Activated T-cell treated with anti-CD3 and anti-CD28 coated beads, Interleukin-2, amount 50 U/mL, for 1 hour (primary cell): ENCODE measurements at regions not wholly inside any gene's neighbourhood (a gene's known extent, or its start where the extent isn't known, plus 50 kb on each side); places are given as distances from the start of the nearest gene placed in this dataset.
"Not testable (repeated sequence)": the region's sequence is repeated elsewhere in the genome, so short reads cannot be mapped to it uniquely, and the experiment has no call there.

Experiments
- DNase-seq: peaks from one replicate; pipeline ENCODE4 v3.0.0-alpha.2; 2020

GRCh38 chr12:97801471-97802059, 339.0 kb downstream of the RMST start:
- no peak for DNase-seq

DNA sequence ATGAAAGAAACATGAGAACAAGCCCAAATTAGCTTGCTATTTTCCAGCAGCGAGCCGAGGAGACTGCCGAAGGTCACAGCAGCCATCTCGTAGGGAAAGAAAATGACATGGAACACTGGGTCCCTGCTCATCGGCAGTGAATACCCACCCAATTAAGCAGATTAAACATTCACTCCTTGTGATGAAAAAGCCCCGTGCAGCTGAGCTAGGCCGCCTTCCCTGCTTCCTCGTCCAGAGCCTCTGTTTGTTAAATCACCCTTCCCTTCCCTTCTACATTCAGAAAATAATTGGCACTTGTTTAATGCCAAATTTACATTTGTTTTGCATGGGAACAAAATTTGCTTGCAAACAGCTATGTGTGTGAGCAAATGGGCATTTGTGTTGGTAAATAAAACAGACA, 342.5 kb downstream of the RMST start:
- no peak for DNase-seq

- no peak for DNase-seq
Measured at GRCh38 chr12:97813301-97813700, 350.7 kb downstream of the RMST start.

DNA sequence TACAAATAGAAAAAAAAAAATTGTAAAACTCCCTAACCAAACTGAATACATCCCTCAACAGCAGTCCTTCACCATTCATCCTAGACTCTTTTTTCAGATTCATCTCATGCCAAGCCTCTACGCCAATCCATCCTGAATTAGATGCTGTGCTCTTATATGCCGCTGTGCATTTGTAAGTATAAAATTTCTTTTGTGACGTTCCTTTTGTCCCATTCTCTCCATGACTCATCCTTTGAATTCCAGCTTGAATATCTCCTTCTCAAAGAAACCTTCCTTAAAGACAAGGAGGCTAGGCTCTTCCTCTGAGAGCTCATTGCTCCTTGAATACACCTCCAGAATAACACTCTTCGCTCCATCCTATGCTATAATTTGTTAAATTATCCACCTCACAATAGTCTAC, 359.2 kb downstream of the RMST start:
- no peak for DNase-seq

DNA sequence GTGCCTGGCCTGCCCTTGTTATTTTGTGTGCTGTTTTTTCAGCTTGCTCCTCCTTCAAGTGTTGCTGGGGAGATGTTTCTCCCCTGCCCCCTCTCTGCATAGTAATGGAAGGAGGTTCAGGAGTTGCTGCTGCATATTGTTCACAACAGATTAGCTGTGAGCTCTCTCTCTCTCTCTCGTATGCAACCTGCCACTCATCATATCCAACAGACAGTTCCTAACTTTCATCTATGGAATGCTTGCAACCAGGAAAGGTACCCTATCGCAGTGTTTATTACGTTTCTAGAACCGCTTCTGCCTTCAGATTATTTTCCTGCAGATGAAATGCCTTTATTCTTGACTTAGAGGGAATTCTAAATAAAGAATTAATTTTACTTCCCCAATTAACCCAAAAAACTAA, 372.9 kb downstream of the RMST start:
- no peak for DNase-seq

DNA sequence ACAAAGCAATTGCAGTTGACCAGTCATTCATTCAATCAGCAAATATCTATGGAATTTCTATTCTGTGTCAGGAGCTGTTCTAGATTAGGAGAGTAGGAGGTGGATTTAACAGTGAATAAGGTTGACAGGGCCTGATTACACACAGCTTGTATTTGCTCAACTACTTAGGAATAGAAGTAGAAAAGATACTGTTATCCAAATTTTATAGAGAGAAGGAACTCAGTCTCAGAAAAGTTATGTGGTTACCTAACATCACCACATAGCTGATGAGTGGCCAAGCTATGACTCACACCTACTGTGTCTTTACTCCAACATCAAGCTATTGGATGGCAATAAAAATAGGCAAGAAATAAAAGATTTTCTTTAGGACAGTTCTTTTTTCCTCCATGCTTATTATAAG, 374.8 kb downstream of the RMST start:
- no peak for DNase-seq

DNA sequence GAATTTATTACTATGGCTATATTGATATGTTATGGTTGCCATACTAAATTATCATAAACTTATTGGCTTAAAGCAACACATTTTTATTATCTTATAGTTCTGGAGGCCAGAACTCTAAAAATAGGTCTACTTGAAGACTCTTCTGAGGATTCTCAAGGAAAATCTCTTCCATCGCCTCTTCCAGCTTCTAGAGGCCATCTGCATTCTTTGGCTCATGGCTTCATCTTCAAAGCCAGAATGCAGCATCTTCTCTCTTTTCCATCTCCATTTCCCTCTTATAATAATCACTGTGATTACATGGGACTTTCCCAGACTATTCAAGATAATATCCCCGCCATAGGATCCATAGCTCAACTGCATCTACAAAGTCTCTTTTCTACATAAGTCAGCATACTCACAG, 385.4 kb downstream of the RMST start:
- DNase-seq, result no peak

DNA sequence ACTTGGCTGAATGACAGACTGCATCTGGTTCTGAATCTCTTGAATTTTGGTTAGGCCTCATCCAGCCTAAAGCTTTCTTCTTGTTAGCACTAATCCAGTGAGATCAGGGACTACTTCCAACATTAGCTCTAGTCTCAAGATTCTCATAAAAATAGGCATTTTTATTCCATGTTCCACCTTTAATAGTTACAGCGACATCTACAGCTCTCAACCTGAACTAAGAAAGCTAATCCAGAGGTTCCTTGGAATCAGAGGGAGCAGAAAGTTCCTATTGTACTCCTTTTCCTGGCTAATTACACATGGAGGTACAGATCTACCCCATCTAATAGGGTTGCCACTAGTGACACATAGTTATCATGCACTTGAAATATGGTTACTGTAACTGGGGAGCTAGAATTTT, 391.9 kb downstream of the RMST start:
- DNase-seq, result no peak

DNA sequence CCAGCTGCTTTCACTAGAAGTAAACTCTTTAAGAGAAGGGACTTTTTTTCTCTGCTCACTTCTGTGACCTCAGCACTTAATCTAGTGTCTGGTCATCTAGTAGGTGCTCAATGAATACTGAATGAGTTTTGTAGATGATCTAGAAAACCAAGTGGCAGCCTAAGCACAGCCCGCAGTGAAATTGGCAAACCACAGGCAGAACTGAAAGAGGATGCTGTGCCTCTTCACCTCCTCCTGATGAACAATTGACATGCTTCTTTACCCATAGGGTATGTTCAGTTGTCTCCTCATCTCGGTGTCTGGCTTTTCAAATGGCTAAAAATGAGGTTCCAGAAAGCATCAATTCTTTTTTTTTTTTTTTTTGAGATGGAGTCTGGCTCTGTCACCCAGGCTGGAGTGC, 399.5 kb downstream of the RMST start:
- DNase-seq, result no peak

GRCh38 chr12:97875064-97875463, 412.5 kb downstream of the RMST start:
- DNase-seq, result no peak

DNA sequence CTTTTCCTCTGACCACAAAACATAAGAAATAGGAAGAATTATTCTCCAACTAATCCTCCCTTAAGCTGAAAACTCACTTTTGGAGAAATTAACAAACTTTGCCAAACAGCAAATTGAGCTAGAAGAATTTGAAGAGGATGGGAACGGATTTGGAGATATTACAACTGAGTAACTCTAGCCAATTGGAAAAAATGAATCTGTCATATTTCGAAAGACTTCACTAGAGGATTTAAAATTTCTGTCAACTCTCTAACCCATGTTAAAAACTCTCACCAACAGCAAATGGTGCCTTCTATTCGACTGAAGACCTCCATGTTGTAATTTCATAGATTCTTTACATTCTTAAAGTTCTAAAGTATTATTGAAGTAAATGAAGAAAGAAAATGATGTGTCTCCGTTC, 414.2 kb downstream of the RMST start:
- no peak for DNase-seq

- DNase-seq, result no peak
Measured at GRCh38 chr12:97877404-97877803, 414.8 kb downstream of the RMST start.

- no peak for DNase-seq
Measured at GRCh38 chr12:97886511-97887176, 424.0 kb downstream of the RMST start.

GRCh38 chr12:97897881-97898280, 435.3 kb downstream of the RMST start:
- not testable (repeated sequence) for DNase-seq

DNA sequence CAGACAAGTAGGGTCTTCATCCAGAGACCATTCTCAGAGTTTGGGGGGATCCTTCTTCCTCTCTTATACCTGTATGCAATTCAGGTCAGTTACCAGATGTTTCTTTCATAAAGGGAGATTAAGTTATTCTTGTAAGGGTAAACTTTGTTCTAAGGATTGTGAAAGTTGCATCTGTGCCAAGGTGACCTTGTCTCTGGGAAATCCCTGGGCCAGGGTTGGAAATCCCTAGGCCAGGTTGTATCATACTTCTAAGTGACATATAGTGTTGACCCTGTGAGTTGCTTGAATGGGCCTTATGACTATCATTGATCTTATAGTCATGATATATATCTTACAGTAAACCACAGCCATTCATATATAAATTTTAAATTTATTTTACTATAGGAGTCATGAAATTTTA, 436.9 kb downstream of the RMST start:
- no peak for DNase-seq

DNA sequence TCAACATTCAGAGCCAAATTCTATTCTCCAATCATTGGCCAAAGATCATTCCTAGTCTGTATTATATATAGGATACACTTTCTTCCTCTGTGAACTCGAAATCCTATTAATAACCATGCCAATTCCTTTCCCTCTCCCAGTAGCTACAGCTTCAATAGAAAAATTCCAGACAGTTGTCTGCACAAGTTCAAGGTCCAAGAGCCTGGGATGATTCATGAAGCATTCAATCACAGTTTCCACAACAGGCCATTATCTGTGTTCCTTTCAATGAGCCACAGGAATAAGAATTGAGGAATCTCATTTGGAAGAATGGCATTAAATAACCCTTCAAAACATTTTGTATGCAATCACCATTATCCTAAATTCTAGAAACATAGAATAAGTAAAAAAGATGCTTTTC, 437.4 kb downstream of the RMST start:
- DNase-seq, result no peak

DNA sequence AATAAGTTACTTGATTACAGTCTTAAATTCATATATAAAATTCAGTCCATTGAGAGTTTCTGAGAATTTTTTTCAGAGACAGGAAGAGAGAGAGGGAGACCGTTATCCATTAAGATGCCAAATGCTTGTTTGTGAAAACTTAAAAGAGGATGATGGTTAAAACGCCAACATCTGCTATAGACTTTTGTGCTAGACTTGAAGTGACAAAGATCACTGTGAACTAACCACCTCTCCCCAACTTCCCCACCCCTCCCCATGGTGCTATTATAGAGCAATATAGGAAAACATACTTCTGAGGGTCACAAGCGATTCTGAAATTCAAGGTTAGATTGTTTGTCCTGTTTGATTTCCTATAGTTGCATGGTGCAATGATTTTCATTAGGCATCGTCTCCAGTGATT, 440.8 kb downstream of the RMST start:
- DNase-seq, result no peak

GRCh38 chr12:97907504-97907903, 444.9 kb downstream of the RMST start:
- DNase-seq, result no peak

DNA sequence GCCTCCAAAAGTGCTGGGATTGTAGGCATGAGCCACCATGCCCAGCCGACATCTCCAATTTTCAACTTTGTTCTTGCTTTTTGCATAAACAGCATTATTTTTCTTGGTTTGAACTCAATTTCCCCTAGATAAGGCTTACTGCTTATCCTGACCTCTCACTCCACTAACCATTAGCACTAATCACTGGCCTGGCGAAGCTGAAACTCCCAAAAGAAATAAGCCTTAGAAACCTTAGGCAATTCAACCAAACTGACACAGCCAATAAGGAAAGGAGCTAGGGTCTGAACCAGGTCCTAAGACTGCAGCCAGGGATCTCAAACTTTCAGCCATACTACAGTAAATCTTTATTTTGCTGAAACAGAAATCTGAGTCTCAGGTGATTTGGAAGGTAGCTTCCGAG, 448.0 kb downstream of the RMST start:
- no peak for DNase-seq

DNA sequence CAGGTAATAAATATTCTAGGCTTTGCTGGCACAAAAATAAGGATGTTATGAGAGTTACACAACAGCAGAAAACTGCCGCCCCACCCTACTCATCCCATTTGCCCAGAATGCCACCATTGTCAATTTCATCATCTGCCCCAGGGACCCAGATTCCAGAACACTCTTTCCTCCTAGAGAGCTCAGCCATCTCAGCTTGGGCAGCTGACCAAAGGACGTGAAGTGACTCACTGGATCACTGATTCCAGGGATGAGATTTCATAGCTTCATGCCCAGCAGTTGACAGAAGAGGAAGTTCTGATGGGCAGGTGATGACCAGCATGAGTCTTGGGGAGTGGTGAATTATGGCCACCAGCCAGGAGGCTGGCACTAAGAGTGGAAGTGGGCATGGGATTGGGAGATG, 450.3 kb downstream of the RMST start:
- no peak for DNase-seq

GRCh38 chr12:97921979-97922722, 459.5 kb downstream of the RMST start:
- no peak for DNase-seq

DNA sequence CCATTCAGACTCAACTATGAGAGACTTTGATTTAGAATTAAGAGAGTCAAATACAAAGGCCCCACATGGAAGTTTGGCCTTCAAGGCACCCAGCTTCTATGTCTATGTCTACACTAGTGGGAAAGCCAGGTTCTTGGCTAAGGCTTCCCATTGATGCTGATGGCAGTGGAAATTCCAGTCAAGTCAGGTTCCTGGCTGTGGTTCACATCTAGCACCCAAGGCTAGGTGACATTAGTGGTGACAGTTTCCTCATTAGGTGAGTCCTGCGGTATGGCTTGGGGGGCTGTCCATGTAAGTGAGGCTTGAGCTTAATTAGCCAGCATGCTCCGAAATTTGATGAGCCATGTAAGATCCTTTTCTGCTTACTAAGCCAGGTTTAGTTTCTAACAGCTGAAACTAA, 460.9 kb downstream of the RMST start:
- no peak for DNase-seq

DNA sequence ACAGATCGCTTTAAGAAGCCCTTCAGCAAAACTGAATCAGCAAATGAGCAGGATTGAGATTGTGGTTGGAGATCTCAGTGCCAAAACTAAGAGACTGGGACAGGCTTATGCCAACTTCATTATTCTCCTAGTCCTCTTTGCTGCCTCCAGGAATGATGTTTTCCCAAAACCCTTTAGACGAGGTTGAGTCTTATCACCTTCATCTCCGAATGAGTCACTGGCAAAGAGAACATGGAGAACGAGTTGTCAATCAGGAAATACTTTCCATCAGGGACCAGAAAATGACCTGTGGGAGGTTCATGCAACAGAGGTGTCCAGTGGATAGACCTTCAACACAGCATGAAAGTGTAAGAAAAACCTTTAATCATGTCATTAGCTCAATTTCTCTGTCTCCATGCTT, 461.5 kb downstream of the RMST start:
- DNase-seq, result no peak

GRCh38 chr12:97927977-97928376, 465.4 kb downstream of the RMST start:
- no peak for DNase-seq

GRCh38 chr12:97936165-97936564, 473.6 kb downstream of the RMST start:
- no peak for DNase-seq
